Peyer's patch (tissue), 4 donors: ENCODE measurements at regions not wholly inside any gene's neighbourhood (a gene's known extent, or its start where the extent isn't known, plus 50 kb on each side); places are given as distances from the start of the nearest gene placed in this dataset.

ENCODE experiments used
- CTCF ChIP-seq, 6 experiments: fragments of 450-650 bp in 4 of 6; fragments of 200-600 bp in 2 of 6; sonication (generic) in 1 of 6; IDR thresholded peaks; one replicate each; pipeline ENCODE4 v1.5.1; 2017 to 2019; ENCODE audit warnings: antibody characterized with exemption in 6 of 6, mild to moderate bottlenecking in 3 of 6, moderate library complexity in 1 of 6
- POLR2A ChIP-seq, 2 donors: fragments of 450-650 bp; IDR thresholded peaks; one replicate each; pipeline ENCODE4 v1.5.1; 2017; ENCODE audit warnings: antibody characterized with exemption in 2 of 2, mild to moderate bottlenecking in 2 of 2, moderate library complexity in 2 of 2

GRCh38 chr4:53921856-53922255, 142.5 kb downstream of the CHIC2 start:
- no peak for TF ChIP-seq CTCF (IDR thresholded peaks at IDR 0.05)
- TF ChIP-seq POLR2A (IDR thresholded peaks at IDR 0.05): no peak
